AG04449 (cell line): ENCODE measurements at regions not wholly inside any gene's neighbourhood (a gene's known extent, or its start where the extent isn't known, plus 50 kb on each side); places are given as distances from the start of the nearest gene placed in this dataset.

Source experiments
- CTCF ChIA-PET: fragments of 350-600 bp; formaldehyde crosslinking; extraction: SDS; loops from one replicate; lab custom pipeline; 2021; ENCODE audit warnings: antibody characterized with exemption; lab: Yijun Ruan, JAX
- POLR2A ChIA-PET: fragments of 400-600, 350-600 bp; formaldehyde crosslinking; extraction: SDS; loops from one replicate; lab custom pipeline; 2020; ENCODE audit warnings: antibody characterized with exemption, inconsistent platforms; lab: Yijun Ruan, JAX
- DNase-seq: peaks from one replicate; pipeline ENCODE4 v3.0.0-alpha.2; 2010; ENCODE audit warnings: low read depth, low spot score
- H3K4me3 ChIP-seq: 2 replicates; pipeline ENCODE4 v1.5.1; 2011; ENCODE audit warnings: low read depth, mild to moderate bottlenecking, control low read depth, low read length
- TF ChIP-seq, protein P1 (sequence below): IDR thresholded peaks from one replicate; pipeline ENCODE4 v1.5.1; 2011; ENCODE audit warnings: mild to moderate bottlenecking, moderate library complexity, low read length, control low read depth, inconsistent platforms; ENCODE audit not compliant: insufficient read depth; ENCODE audit errors: missing control alignments

DNA sequence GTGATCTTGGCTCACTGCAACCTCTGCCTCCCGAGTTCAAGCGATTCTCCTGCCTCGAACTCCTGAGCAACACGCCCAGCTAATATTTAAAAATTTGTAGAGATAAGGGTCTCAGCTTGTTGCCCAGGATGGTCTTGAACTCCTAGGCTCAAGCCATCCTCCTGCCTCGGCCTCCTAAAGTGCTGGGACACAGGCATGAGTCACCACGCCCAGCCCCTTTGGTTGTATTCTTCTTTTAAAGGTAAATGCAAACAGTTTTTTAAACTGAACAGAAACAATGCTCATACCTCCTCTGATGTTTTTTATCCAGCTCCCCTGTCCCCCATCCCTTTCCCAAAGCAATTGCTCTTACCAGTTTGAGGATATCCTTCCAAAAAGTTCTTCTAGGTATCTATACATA, 79.5 kb upstream of the DUSP5 start:
- ChIA-PET POLR2A (no interaction called here), CTCF (no interaction called here)
- H3K4me3 ChIP-seq, result no peak overlapping the region
- DNase-seq, result no peak
- TF ChIP-seq, protein P1, sequence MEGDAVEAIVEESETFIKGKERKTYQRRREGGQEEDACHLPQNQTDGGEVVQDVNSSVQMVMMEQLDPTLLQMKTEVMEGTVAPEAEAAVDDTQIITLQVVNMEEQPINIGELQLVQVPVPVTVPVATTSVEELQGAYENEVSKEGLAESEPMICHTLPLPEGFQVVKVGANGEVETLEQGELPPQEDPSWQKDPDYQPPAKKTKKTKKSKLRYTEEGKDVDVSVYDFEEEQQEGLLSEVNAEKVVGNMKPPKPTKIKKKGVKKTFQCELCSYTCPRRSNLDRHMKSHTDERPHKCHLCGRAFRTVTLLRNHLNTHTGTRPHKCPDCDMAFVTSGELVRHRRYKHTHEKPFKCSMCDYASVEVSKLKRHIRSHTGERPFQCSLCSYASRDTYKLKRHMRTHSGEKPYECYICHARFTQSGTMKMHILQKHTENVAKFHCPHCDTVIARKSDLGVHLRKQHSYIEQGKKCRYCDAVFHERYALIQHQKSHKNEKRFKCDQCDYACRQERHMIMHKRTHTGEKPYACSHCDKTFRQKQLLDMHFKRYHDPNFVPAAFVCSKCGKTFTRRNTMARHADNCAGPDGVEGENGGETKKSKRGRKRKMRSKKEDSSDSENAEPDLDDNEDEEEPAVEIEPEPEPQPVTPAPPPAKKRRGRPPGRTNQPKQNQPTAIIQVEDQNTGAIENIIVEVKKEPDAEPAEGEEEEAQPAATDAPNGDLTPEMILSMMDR, result no peak

DNA sequence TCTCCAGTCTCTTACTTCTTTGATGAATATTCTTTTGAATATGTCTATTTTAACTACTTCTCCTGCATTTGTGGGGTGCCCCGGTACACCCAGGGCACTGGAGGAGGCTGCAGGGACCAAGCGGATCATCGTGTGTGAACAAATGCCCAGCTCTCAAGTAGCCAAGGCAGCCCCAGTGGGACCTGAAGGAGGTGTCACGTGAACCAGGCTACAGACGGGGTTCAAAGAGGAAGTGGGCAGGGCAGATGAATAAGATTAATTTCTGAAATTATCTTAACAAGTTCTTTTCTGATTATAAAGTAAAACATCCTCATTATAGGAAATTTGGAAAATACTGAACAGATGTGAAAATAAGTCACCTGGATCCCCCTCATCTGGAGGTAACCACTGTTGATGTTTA, 78.4 kb upstream of the DUSP5 start:
- TF ChIP-seq, protein P1, result no peak
- CTCF ChIA-PET, result no interaction called here
- no peak overlapping the region for H3K4me3 ChIP-seq
- DNase-seq, result no peak
- POLR2A ChIA-PET, result no interaction called here

DNA sequence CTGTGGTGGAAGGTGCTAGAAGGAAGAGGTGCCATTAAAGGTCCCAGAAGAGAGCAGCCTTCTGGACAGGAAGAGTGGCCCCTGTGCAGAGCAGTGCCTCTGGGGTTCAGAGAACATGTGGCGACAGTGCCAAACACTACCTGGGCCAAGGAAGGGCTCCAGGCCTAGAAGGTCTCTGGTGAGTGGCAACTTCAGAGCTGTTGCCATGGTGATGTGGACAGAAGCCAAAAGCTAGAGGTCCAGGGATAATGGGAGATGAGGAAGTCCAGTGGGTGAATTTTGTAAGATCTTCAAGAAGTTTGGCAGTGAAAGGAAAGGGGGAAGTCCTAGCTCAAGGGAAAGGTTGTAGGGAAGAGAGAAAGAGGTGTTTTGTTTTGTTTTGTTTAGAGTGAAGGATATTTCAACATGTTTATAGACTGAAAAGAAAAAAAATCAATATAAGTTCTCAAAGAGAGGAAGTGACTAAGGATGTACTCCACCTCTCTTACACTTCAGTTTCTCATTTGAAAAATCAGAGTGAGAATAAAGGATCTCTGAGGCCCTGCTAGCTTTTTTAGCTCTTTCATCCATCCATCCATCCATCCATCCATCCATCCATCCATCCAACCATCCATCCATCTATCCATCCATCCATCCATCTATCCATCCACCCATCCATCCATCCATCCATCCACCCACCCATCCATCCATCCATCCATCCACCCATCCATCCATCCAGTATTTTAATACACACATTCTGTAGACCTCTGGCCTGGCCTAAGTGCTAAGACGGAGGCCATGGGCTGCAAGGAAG, 77.1 kb upstream of the DUSP5 start:
- H3K4me3 ChIP-seq, result no peak overlapping the region
- DNase-seq, result no peak
- TF ChIP-seq, protein P1, result no peak
- POLR2A ChIA-PET, result no interaction called here
- CTCF ChIA-PET, result interaction anchor here (0.9 kb wide), 1 partner anchor 126 kb away, joined by 3 read pairs; no protein-coding TSS in a partner anchor

DNA sequence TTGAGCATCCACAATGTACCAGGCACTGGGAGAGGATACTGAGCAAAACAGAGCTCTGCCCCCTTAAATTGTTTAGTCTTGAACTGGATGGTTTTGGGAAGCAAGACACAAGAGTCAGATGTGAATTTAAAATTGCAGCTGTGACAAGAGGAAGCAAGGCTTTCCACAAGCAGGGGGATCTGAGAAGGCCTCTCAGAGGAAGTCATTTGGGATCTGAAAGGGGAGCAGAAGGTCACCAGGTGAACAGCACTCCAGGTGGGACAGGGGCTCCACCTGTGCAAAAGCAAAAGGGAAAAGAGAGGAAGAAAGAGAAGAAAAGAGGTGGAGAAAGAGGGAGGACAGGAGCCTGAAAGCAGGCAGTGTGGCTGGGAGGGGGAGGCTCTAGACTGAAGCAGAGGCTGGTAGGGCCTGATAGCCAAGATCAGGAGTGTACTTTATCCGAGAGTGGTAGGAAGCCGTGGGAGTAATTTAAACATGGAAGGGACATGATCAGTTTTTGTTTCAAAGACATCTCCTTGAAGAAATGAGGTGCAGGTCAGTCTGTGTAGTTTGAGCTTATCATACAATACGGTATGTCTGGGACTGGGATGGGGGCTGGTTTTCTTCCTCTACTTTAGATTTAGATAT, 76.1 kb upstream of the DUSP5 start:
- H3K4me3 ChIP-seq, result no peak overlapping the region
- ChIA-PET CTCF (interaction anchor here (0.6 kb wide), 2 partner anchors 67 to 125 kb away, joined by 3 read pairs; no protein-coding TSS in a partner anchor), POLR2A (no interaction called here)
- no peak for DNase-seq
- TF ChIP-seq, protein P1, result no peak

DNA sequence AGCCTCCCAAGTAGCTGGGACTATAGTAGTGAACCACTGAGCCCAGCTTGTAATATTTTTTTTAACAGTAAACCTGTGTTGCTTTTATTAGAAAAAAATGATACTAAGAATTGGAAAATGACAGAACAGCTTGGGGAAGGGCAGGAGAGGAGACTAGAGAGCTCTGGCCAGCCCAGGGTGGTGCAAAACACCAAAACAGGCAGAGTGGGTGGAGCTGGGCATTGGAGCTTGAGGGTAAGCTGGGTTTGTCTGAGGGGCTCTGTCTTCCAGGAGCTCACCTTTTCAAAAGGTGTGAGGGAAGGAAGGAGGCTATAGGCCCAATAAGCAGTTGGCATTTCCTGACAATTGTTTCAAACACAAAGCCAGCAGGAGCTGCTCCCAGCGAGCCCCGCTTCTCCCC, 75.2 kb upstream of the DUSP5 start:
- TF ChIP-seq, protein P1, result no peak
- no peak for DNase-seq
- CTCF ChIA-PET, result interaction anchor here (0.6 to 0.9 kb wide), 2 partner anchors 31 to 124 kb away, joined by 3 read pairs; no protein-coding TSS in a partner anchor
- POLR2A ChIA-PET, result no interaction called here
- H3K4me3 ChIP-seq, result no peak overlapping the region

DNA sequence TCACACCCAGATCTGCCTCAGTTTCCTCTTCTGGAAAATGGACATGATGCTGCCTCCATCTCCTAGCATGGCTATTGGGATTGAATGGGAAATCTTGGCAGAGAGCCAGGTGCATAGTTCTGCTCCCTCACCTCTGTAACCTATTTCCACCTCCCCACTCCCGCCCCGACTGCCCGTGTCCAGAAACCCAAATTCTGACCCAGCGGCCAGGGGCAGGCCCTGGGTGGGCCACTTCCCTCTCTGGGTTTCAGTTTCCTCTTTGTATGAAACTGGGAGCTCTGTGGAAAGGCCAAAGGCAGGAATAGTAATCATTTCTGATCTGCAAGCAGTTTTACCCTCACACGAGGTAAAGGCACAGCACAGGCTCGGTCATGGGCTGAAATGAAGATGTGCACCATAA, 74.1 kb upstream of the DUSP5 start:
- POLR2A ChIA-PET, result no interaction called here
- DNase-seq, result no peak
- H3K4me3 ChIP-seq, result no peak overlapping the region
- CTCF ChIA-PET, result interaction anchor here (0.7 to 3.8 kb wide), 2 partner anchors 8 to 11 kb away, joined by 3 to 12 read pairs; no protein-coding TSS in a partner anchor
- TF ChIP-seq, protein P1, result no peak
